Gastroesophageal sphincter (tissue), 4 donors: ENCODE measurements at regions not wholly inside any gene's neighbourhood (a gene's known extent, or its start where the extent isn't known, plus 50 kb on each side); places are given as distances from the start of the nearest gene placed in this dataset.

ENCODE experiments used
- ATAC-seq: fragments of 150-250 bp; one replicate; pipeline ENCODE4 v1.9.1; 2016; ENCODE audit warnings: mild to moderate bottlenecking, moderate library complexity
- H3K27ac ChIP-seq, 4 donors: fragments of 200-600 bp; sonication (generic) in 3 of 4; 1 replicate in 3 of 4; 2 replicates in 1 of 4; pipeline ENCODE4 v1.5.1; 2016 to 2019
- H3K27me3 ChIP-seq: fragments of 200-600 bp; sonication (generic); one replicate; pipeline ENCODE4 v1.5.1; 2019
- H3K36me3 ChIP-seq, 2 donors: fragments of 200-600 bp; sonication (generic); one replicate each; pipeline ENCODE4 v1.5.1; 2019; ENCODE audit warnings: control low read depth in 1 of 2
- H3K4me1 ChIP-seq, 3 donors: fragments of 200-600 bp; sonication (generic); 1 replicate in 2 of 3; 2 replicates in 1 of 3; pipeline ENCODE4 v1.5.1; 2016 to 2019; ENCODE audit warnings: control low read depth in 2 of 3
- H3K4me3 ChIP-seq, 2 donors: fragments of 200-600 bp; sonication (generic); one replicate each; pipeline ENCODE4 v1.5.1; 2019; ENCODE audit warnings: mild to moderate bottlenecking in 1 of 2, moderate library complexity in 1 of 2
- H3K9me3 ChIP-seq, 3 donors: fragments of 200-600 bp; sonication (generic); one replicate each; pipeline ENCODE4 v1.5.1; 2017 to 2019; ENCODE audit warnings: control low read depth in 2 of 3
- CTCF ChIP-seq, 4 experiments: fragments of 200-600 bp in 2 of 4; fragments of 450-650 bp in 2 of 4; sonication (generic) in 1 of 4; IDR thresholded peaks; one replicate each; pipeline ENCODE4 v1.5.1; 2017 to 2019; ENCODE audit warnings: antibody characterized with exemption in 4 of 4, mild to moderate bottlenecking in 2 of 4, moderate library complexity in 2 of 4
- EP300 ChIP-seq: sonication (generic); formaldehyde crosslinking; IDR thresholded peaks from one replicate; pipeline ENCODE4 v1.6.1; 2017; ENCODE audit warnings: antibody characterized with exemption, mild to moderate bottlenecking
- POLR2A ChIP-seq, 2 donors: fragments of 450-650 bp; IDR thresholded peaks; one replicate each; pipeline ENCODE4 v1.6.1; 2017; ENCODE audit warnings: antibody characterized with exemption in 2 of 2, mild to moderate bottlenecking in 2 of 2, moderate library complexity in 1 of 2
- POLR2AphosphoS5 ChIP-seq: sonication (generic); formaldehyde crosslinking; IDR thresholded peaks from one replicate; pipeline ENCODE4 v1.6.1; 2017; ENCODE audit warnings: antibody characterized with exemption
- WGBS, 2 donors: methylation state at CpG; one replicate each; pipeline ENCODE4 v1.1.5; 2018; ENCODE audit warnings: low coverage in 1 of 2; 5-methylcytosine and 5-hydroxymethylcytosine counted together

GRCh38 chr6:137277971-137278637, 58.9 kb upstream of the IFNGR1 start:
- no peak for ATAC-seq
- WGBS, 2 donors, result 43 to 66% methylated on average over 7 to 13 of the region's 14 CpGs
- TF ChIP-seq POLR2A (IDR thresholded peaks at IDR 0.05) (no peak), POLR2AphosphoS5 (no peak)

GRCh38 chr6:137272403-137272802, 53.2 kb upstream of the IFNGR1 start:
- Histone ChIP-seq H3K4me3 (no peak overlapping the region), H3K9me3 (no peaks in the 10 kb centered on the region), H3K36me3 (no peaks in the 10 kb centered on the region), H3K27me3 (no peaks in the 10 kb centered on the region), H3K4me1 (peaks cover 0 to 10% (median 0%) of the 10 kb centered on the region in 3 donors), H3K27ac (no peak overlapping the region)
- 53 to 64% methylated on average over 1 of the region's 1 CpG for WGBS, 2 donors
- ATAC-seq, result no peak
- TF ChIP-seq POLR2A (IDR thresholded peaks at IDR 0.05), result no peak
- TF ChIP-seq EP300, result no peak
- no peak for TF ChIP-seq CTCF (IDR thresholded peaks at IDR 0.05)
- TF ChIP-seq POLR2AphosphoS5, result no peak

More at GRCh38 chr6:137277971-137278637, 58.9 kb upstream of the IFNGR1 start:
- no peaks in the 10 kb centered on the region for H3K36me3 ChIP-seq
- H3K9me3 ChIP-seq, result no peaks in the 10 kb centered on the region
- H3K4me1 ChIP-seq, result peaks cover 0 to 5% (median 0%) of the 10 kb centered on the region in 3 donors
- no peak overlapping the region for H3K4me3 ChIP-seq
- no peaks in the 10 kb centered on the region for H3K27me3 ChIP-seq
- no peak overlapping the region for H3K27ac ChIP-seq

- peaks cover 0 to 5% (median 0%) of the 10 kb centered on the region in 3 donors for H3K4me1 ChIP-seq
- H3K4me3 ChIP-seq, result no peak overlapping the region
- H3K9me3 ChIP-seq, result no peaks in the 10 kb centered on the region
- H3K27me3 ChIP-seq, result no peaks in the 10 kb centered on the region
- no peak overlapping the region for H3K27ac ChIP-seq
- H3K36me3 ChIP-seq, result no peaks in the 10 kb centered on the region
- no peak for TF ChIP-seq POLR2AphosphoS5
- no peak for TF ChIP-seq POLR2A (IDR thresholded peaks at IDR 0.05)
- peak; percentile 83 to 91 (median 86) for TF ChIP-seq CTCF (IDR thresholded peaks at IDR 0.05)
- no peak for TF ChIP-seq EP300
- WGBS, 2 donors, result 28 to 39% methylated on average over 4 to 5 of the region's 5 CpGs
- peak; percentile 72 for ATAC-seq
Measured at GRCh38 chr6:137271245-137272183, 52.3 kb upstream of the IFNGR1 start.

GRCh38 chr6:137269803-137270202, 50.6 kb upstream of the IFNGR1 start:
- H3K27ac ChIP-seq, result no peak overlapping the region
- 72 to 74% methylated on average over 3 of the region's 3 CpGs for WGBS, 2 donors
- no peaks in the 10 kb centered on the region for H3K36me3 ChIP-seq
- no peak for TF ChIP-seq POLR2AphosphoS5
- no peak for TF ChIP-seq POLR2A (IDR thresholded peaks at IDR 0.05)
- no peak for TF ChIP-seq CTCF (IDR thresholded peaks at IDR 0.05)
- TF ChIP-seq EP300, result no peak
- H3K27me3 ChIP-seq, result no peaks in the 10 kb centered on the region
- H3K4me1 ChIP-seq, result peaks cover 0 to 5% (median 0%) of the 10 kb centered on the region in 3 donors
- no peak overlapping the region for H3K4me3 ChIP-seq
- no peaks in the 10 kb centered on the region for H3K9me3 ChIP-seq
- ATAC-seq, result no peak

- Histone ChIP-seq H3K27ac (no peak overlapping the region), H3K9me3 (no peaks in the 10 kb centered on the region), H3K4me1 (peaks cover 0 to 5% (median 0%) of the 10 kb centered on the region in 3 donors), H3K27me3 (no peaks in the 10 kb centered on the region), H3K36me3 (no peaks in the 10 kb centered on the region), H3K4me3 (no peak overlapping the region)
- TF ChIP-seq EP300 (no peak), POLR2A (IDR thresholded peaks at IDR 0.05) (no peak), POLR2AphosphoS5 (no peak), CTCF (IDR thresholded peaks at IDR 0.05) (no peak)
- no peak for ATAC-seq
- 81 to 93% methylated on average over 3 of the region's 3 CpGs for WGBS, 2 donors
Measured at GRCh38 chr6:137269347-137269746, 50.2 kb upstream of the IFNGR1 start.
